Fibroblast of lung (primary cell): ENCODE measurements at regions not wholly inside any gene's neighbourhood (a gene's known extent, or its start where the extent isn't known, plus 50 kb on each side); places are given as distances from the start of the nearest gene placed in this dataset.

ENCODE experiments used
- DNase-seq, 2 donors: peaks; one replicate each; pipeline versions ENCODE4 v3.0.0 to v3.0.0-alpha.2; 2010; ENCODE audit warnings: low read depth in 2 of 2
- H2AFZ ChIP-seq: 2 replicates; pipeline ENCODE4 v1.5.1; 2012; ENCODE audit warnings: low read length, control low read depth, inconsistent platforms
- H3K27ac ChIP-seq: 2 replicates; pipeline ENCODE4 v1.5.1; 2011; ENCODE audit warnings: low read length, control low read depth; ENCODE audit not compliant: insufficient read depth
- H3K27me3 ChIP-seq: 2 replicates; pipeline ENCODE4 v1.5.1; 2011; ENCODE audit warnings: mild to moderate bottlenecking, low read length; ENCODE audit not compliant: control insufficient read depth, insufficient read depth
- H3K36me3 ChIP-seq: 2 replicates; pipeline ENCODE4 v1.5.1; 2011; ENCODE audit warnings: low read length; ENCODE audit not compliant: control insufficient read depth, insufficient read depth
- H3K4me1 ChIP-seq: 2 replicates; pipeline ENCODE4 v1.5.1; 2011; ENCODE audit warnings: low read length; ENCODE audit not compliant: control insufficient read depth, insufficient read depth; ENCODE audit errors: extremely low read depth
- H3K4me2 ChIP-seq: 2 replicates; pipeline ENCODE4 v1.5.1; 2011; ENCODE audit warnings: low read length, control low read depth; ENCODE audit not compliant: insufficient read depth; ENCODE audit errors: extremely low read depth
- H3K4me3 ChIP-seq, 4 experiments: fragments of 200-600 bp in 1 of 4; sonication (generic) in 1 of 4; replicated peaks in 1 of 4; 2 replicates each; pipeline ENCODE4 v1.5.1; 2011 to 2016; ENCODE audit warnings: low read length in 4 of 4, low read depth in 3 of 4, mild to moderate bottlenecking in 3 of 4, control low read depth in 2 of 4, inconsistent platforms in 1 of 4, mixed read lengths in 1 of 4; ENCODE audit not compliant: insufficient read depth in 1 of 4; ENCODE audit errors: control extremely low read depth in 1 of 4
- H3K79me2 ChIP-seq: 2 replicates; pipeline ENCODE4 v1.5.1; 2012; ENCODE audit warnings: mild to moderate bottlenecking, low read length, inconsistent platforms; ENCODE audit not compliant: control insufficient read depth, insufficient read depth
- H3K9ac ChIP-seq: 2 replicates; pipeline ENCODE4 v1.5.1; 2011; ENCODE audit warnings: mild to moderate bottlenecking, low read length, control low read depth; ENCODE audit not compliant: insufficient read depth
- H3K9me3 ChIP-seq: 2 replicates; pipeline ENCODE4 v1.5.1; 2012; ENCODE audit warnings: low read depth, low read length; ENCODE audit not compliant: control insufficient read depth, insufficient read depth
- H4K20me1 ChIP-seq: 2 replicates; pipeline ENCODE4 v1.5.1; 2011; ENCODE audit warnings: low read length; ENCODE audit not compliant: control insufficient read depth, insufficient read depth; ENCODE audit errors: extremely low read depth
- CTCF ChIP-seq, 2 donors: IDR thresholded peaks in 1 of 2; conservative IDR thresholded peaks in 1 of 2; 1 replicate in 1 of 2; 2 replicates in 1 of 2; pipeline ENCODE4 v1.5.1; 2011 to 2012; ENCODE audit warnings: low read length in 2 of 2, control low read depth in 1 of 2, inconsistent platforms in 1 of 2, low read depth in 1 of 2, mild to moderate bottlenecking in 1 of 2
- EZH2 ChIP-seq: IDR thresholded peaks from 2 replicates; pipeline ENCODE4 v1.5.1; 2012; ENCODE audit warnings: low read length, control low read depth, mild to moderate bottlenecking; ENCODE audit errors: missing control alignments

GRCh38 chr12:67534681-67535080 is 113.9 kb upstream of the DYRK2 start:
- TF ChIP-seq CTCF (conservative IDR thresholded peaks at IDR 0.05 in 1 of 2, IDR thresholded peaks at IDR 0.05 in 1 of 2; ENCODE audit: low read depth in 1 of 2, low read length in 2 of 2) (no peak), EZH2 (no peak)
- Histone ChIP-seq H3K9ac (no peak overlapping the region), H3K4me1 (peaks cover 6% of the 10 kb centered on the region), H3K27ac (peak overlapping the region; percentile 10), H3K4me3 (no peak overlapping the region), H4K20me1 (no peaks in the 10 kb centered on the region), H3K36me3 (no peaks in the 10 kb centered on the region), H2AFZ (no peak overlapping the region), H3K4me2 (peak overlapping the region; percentile 11), H3K27me3 (no peaks in the 10 kb centered on the region), H3K9me3 (no peaks in the 10 kb centered on the region), H3K79me2 (no peaks in the 10 kb centered on the region)
- DNase-seq, result peak; percentile 91 to 99

- H3K4me2 ChIP-seq, result peak overlapping the region; percentile 11
- H2AFZ ChIP-seq, result no peak overlapping the region
- no peak overlapping the region for H3K27ac ChIP-seq
These were observed 113.4 kb upstream of the DYRK2 start for GRCh38 chr12:67535176-67535575.

DNA sequence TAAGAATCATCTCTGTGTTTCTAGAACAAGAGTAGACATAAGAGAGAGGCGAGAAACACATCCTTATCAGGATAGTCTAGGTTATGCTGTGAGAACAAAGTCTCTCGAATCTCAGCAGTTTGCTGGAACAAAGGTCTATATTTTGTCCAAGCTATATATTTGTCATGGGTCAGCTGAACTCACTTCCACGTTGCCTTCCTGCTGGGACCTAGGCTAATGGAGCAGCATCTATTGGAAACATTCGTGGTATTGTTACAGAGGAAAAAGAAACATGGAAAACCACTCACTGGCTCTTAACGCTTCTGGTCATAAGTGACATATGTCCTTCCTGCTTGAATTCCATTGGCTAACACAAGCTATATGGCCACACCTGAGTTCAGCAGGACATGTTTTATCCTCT is 112.6 kb upstream of the DYRK2 start:
- Histone ChIP-seq H3K36me3 (no peaks in the 10 kb centered on the region), H3K9me3 (no peaks in the 10 kb centered on the region)

More at GRCh38 chr12:67535176-67535575, 113.4 kb upstream of the DYRK2 start:
- no peaks in the 10 kb centered on the region for H4K20me1 ChIP-seq
- H3K36me3 ChIP-seq, result no peaks in the 10 kb centered on the region
- H3K4me3 ChIP-seq, result no peak overlapping the region
- no peaks in the 10 kb centered on the region for H3K9me3 ChIP-seq
- no peak for TF ChIP-seq CTCF (conservative IDR thresholded peaks at IDR 0.05 in 1 of 2, IDR thresholded peaks at IDR 0.05 in 1 of 2; ENCODE audit: low read depth in 1 of 2, low read length in 2 of 2)
- TF ChIP-seq EZH2, result no peak
- no peak overlapping the region for H3K9ac ChIP-seq
- no peaks in the 10 kb centered on the region for H3K79me2 ChIP-seq
- peak in 1 of 2 donors; percentile 7 for DNase-seq
- H3K4me1 ChIP-seq, result peaks cover 6% of the 10 kb centered on the region
- no peaks in the 10 kb centered on the region for H3K27me3 ChIP-seq

More for the DNA sequence above, 112.6 kb upstream of the DYRK2 start:
- DNase-seq, result no peak
- H3K4me1 ChIP-seq, result peaks cover 6% of the 10 kb centered on the region
- H2AFZ ChIP-seq, result no peak overlapping the region
- H3K4me3 ChIP-seq, result no peak overlapping the region
- H3K4me2 ChIP-seq, result no peak overlapping the region
- no peaks in the 10 kb centered on the region for H4K20me1 ChIP-seq
- no peak overlapping the region for H3K27ac ChIP-seq
- no peaks in the 10 kb centered on the region for H3K27me3 ChIP-seq
- no peaks in the 10 kb centered on the region for H3K79me2 ChIP-seq
- H3K9ac ChIP-seq, result no peak overlapping the region
- TF ChIP-seq CTCF (conservative IDR thresholded peaks at IDR 0.05 in 1 of 2, IDR thresholded peaks at IDR 0.05 in 1 of 2; ENCODE audit: low read depth in 1 of 2, low read length in 2 of 2) (no peak), EZH2 (no peak)
